A673 (cell line): ENCODE measurements at regions not wholly inside any gene's neighbourhood (a gene's known extent, or its start where the extent isn't known, plus 50 kb on each side); places are given as distances from the start of the nearest gene placed in this dataset.

Experiments
- CTCF ChIP-seq: fragments of 300-800, 200-600 bp; sonication (generic); conservative IDR thresholded peaks from 2 replicates; pipeline ENCODE4 v1.5.1; 2017; ENCODE audit warnings: low read depth, mild to moderate bottlenecking, antibody characterized with exemption, low read length, moderate library complexity, mixed read lengths
- EZH2 ChIP-seq: fragments of 200-600 bp; sonication (generic); IDR thresholded peaks from 2 replicates; pipeline ENCODE4 v1.6.1; 2017; ENCODE audit warnings: borderline replicate concordance, low read depth, mild to moderate bottlenecking, mixed read lengths, antibody characterized with exemption, low read length; ENCODE audit not compliant: poor library complexity, severe bottlenecking

GRCh38 chr18:75527848-75528685 lies 100.6 kb upstream of the SMIM21 start:
- no peak for TF ChIP-seq CTCF
- no peak for TF ChIP-seq EZH2
